ENCODE measurements at regions not wholly inside any gene's neighbourhood (a gene's known extent, or its start where the extent isn't known, plus 50 kb on each side); places are given as distances from the start of the nearest gene placed in this dataset.
A peak's percentile ranks its signal among the peaks of the same experiment; 100 is the strongest.

DNA sequence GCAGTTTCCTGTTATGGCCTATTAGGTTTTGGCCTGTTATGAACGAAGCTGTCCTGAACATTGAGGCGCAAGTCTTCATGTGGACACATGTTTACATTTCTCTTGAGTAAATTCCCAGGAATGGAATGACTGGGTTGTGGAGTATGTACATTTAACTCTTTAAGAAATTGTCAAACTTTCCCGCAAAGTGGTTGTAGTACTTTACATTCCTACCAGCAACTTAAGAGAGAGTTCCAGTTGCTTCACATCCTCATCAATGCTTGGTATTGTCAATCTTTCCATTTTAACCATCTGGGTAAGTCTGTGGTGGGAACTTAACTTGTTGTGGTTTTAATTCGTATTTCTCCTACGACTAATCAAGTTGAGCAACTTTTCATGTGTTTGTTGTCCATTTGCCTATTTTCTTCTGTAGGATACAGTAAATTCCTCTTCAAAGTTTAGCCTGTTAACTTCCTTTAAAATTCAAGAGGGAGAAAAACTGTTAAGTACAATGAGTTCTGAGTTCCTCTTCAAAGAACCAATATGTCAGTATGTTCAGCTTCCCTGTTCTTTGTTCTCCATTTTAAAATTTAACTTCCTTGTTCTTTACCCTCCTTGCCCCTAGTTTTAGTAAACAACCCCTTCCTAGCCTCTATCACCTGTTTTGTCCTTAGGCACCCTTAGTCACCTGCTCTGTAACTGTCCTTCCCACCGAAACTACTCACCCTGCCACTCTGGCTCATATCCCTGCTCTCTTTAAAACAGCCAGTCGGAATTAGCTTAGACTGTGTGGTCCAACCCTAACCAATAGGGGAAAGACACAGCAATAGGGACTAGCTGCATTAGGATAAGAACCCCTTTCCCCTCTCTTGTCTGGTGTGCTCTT, 74.0 kb downstream of the FAM241B start:
- ChIA-PET POLR2A (no interaction called here), CTCF (no interaction called here)
- H3K4me3 ChIP-seq (ENCODE audit: low read depth, low read length) = no peak overlapping the region
- DNase-seq (ENCODE audit: low read depth, low spot score) = peak; percentile 73
- TF ChIP-seq, protein P1, sequence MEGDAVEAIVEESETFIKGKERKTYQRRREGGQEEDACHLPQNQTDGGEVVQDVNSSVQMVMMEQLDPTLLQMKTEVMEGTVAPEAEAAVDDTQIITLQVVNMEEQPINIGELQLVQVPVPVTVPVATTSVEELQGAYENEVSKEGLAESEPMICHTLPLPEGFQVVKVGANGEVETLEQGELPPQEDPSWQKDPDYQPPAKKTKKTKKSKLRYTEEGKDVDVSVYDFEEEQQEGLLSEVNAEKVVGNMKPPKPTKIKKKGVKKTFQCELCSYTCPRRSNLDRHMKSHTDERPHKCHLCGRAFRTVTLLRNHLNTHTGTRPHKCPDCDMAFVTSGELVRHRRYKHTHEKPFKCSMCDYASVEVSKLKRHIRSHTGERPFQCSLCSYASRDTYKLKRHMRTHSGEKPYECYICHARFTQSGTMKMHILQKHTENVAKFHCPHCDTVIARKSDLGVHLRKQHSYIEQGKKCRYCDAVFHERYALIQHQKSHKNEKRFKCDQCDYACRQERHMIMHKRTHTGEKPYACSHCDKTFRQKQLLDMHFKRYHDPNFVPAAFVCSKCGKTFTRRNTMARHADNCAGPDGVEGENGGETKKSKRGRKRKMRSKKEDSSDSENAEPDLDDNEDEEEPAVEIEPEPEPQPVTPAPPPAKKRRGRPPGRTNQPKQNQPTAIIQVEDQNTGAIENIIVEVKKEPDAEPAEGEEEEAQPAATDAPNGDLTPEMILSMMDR (IDR thresholded peaks at IDR 0.05; ENCODE audit: insufficient read depth, low read length, missing control alignments) = no peak

DNA sequence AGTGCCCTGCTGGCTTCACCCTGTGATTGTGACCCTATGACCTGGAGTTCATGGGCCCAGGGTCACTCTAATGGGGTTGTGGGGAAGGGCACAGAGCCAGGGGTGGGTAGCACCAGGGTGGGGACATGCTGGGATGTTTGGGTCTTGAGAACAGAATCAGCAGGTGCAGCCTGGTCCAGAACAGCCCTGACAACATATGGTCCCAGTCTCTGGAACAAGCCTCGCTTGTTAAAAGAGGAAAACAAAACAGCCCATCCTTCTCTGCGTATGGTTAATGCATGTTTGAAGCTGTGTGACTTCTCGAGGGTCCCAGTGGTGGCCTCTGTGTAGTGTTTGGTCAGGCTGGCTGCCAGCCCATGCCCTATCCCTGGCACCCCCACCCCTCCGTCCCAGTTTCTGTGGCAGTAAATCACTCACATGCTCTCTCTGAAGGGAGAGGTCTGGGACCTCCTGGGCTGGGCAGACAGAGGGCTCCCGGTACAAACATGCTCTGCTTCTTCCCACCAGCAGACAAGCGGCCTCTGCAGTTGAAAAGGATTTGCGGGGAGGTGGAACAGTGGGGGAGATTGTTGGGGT, 79.4 kb downstream of the FAM241B start:
- no peak overlapping the region for H3K4me3 ChIP-seq (ENCODE audit: low read depth, low read length)
- TF ChIP-seq, protein P1 (IDR thresholded peaks at IDR 0.05; ENCODE audit: insufficient read depth, low read length, missing control alignments) = no peak
- DNase-seq (ENCODE audit: low read depth, low spot score) = no peak
- POLR2A ChIA-PET = no interaction called here
- CTCF ChIA-PET = interaction anchor here (1.8 kb wide), 1 partner anchor 65 kb away, joined by 5 read pairs; no protein-coding TSS in a partner anchor

DNA sequence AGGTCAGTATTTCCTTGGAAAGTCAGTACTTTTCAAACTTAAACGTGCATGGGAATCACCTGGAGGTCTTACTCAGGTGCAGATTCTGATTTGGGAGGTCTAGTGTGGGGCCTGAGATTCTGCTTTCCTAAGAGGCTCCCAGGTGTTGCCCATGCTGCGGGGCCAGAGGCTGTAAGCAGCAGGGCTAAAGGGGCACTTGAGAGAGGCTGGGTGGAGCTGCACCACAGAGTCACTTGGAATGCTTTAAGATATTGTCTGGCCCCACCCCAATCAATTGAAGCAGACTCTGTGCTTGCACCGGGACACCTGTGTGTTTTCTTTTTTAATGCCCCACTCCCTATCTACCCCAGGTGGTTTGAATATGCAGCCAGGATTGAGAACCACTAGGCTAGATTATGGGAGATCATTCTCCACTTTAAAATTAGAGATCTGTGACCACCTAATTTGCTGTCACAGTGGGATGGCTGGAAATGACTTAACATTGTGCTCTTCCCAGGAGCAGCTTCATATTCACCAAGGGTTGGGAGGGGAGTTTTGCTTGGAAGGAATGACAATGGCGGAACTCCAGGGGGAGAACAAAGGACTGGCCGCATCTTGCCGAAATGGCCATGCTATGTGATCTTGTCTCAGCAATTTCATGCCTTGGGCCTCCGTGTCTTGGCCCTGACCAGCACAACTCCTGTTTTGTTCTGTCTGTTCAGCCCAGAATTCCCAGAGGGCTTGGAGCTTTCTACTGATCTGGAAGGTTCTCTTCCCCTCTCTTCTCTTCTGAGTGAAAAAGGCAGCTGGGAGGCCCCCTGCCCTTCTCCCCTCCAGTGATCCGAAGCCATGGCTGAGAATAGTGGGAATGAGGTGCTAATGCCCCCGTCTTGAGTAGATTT, 80.2 kb downstream of the FAM241B start:
- POLR2A ChIA-PET = no interaction called here
- CTCF ChIA-PET = interaction anchor here (0.7 to 1.8 kb wide), 2 partner anchors 10 to 66 kb away, joined by 3 to 5 read pairs; no protein-coding TSS in a partner anchor

DNA sequence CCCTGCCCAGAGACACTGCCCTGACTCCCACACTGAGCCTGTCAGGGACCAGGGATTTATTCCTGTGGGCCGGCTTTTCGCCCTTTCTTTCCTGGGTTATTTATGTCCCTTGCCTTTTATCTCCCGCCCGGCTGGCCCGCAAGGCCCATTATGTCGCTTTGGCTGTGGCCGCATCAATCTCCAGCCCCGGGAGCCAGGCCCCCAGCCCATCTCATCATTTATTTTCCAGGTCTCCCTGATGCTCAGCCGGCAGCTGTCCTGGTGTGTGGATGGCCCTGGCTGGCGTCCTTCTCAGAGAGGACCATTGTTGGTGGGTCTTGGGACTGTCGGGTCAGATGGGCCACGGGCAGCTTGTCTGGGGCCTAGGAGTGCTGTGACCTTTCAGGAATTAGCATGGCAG, 82.3 kb downstream of the FAM241B start:
- no peak overlapping the region for H3K4me3 ChIP-seq (ENCODE audit: low read depth, low read length)
- TF ChIP-seq, protein P1 (IDR thresholded peaks at IDR 0.05; ENCODE audit: insufficient read depth, low read length, missing control alignments) = no peak
- DNase-seq (ENCODE audit: low read depth, low spot score) = no peak
- ChIA-PET POLR2A (no interaction called here), CTCF (interaction anchor here (9.0 kb wide), 1 partner anchor 68 kb away, joined by 214 read pairs; no protein-coding TSS in a partner anchor)

More for the DNA sequence above, 80.2 kb downstream of the FAM241B start:
- H3K4me3 ChIP-seq (ENCODE audit: low read depth, low read length) = no peak overlapping the region
- TF ChIP-seq, protein P1 (IDR thresholded peaks at IDR 0.05; ENCODE audit: insufficient read depth, low read length, missing control alignments) = no peak
- no peak for DNase-seq (ENCODE audit: low read depth, low spot score)

DNA sequence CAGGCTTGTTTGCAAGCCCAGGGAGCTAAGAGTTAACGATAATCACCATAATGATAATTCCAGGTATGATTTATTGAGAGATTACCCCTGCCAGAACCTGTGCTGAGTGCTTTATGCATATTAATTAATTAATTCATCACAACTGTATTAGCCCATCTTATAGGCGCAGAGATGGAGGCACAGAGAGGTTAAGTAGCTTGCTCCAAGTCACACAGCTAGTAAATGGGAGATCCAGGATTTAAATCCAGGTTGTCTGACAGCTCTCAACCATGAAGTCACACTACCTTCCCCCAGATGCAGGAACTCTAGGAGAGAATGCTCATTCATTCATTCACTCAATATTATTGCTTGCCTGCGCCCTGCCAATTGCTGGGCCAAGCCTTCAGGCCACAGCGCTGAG, 84.5 kb downstream of the FAM241B start:
- TF ChIP-seq, protein P1 (IDR thresholded peaks at IDR 0.05; ENCODE audit: insufficient read depth, low read length, missing control alignments) = no peak
- ChIA-PET CTCF (interaction anchor here (1.0 to 9.0 kb wide), 11 partner anchors 14 to 201 kb away, joined by 3 to 214 read pairs (median 7); no protein-coding TSS in a partner anchor), POLR2A (no interaction called here)
- H3K4me3 ChIP-seq (ENCODE audit: low read depth, low read length) = no peak overlapping the region
- DNase-seq (ENCODE audit: low read depth, low spot score) = no peak

All from AG04449 (cell line).